Hepatocyte (in vitro differentiated cells): ENCODE measurements at regions not wholly inside any gene's neighbourhood (a gene's known extent, or its start where the extent isn't known, plus 50 kb on each side); places are given as distances from the start of the nearest gene placed in this dataset.

Experiments used
- DNase-seq: peaks from one replicate; pipeline ENCODE4 v3.0.0-alpha.2; 2016; ENCODE audit warnings: low spot score
- H2AFZ ChIP-seq: fragments of 200-600 bp; sonication (generic); 2 replicates; pipeline ENCODE4 v1.6.0; 2016; ENCODE audit warnings: antibody characterized with exemption, mild to moderate bottlenecking
- H3K27ac ChIP-seq: fragments of 200-600 bp; sonication (generic); 2 replicates; pipeline ENCODE4 v1.5.1; 2016; ENCODE audit warnings: mild to moderate bottlenecking
- H3K27me3 ChIP-seq: fragments of 200-600 bp; sonication (generic); 2 replicates; pipeline ENCODE4 v1.6.1; 2016
- H3K36me3 ChIP-seq: fragments of 200-600 bp; sonication (generic); replicated peaks from 2 replicates; pipeline ENCODE4 v1.5.1; 2016; ENCODE audit warnings: low read depth; ENCODE audit not compliant: insufficient read depth
- H3K4me1 ChIP-seq: fragments of 200-600 bp; sonication (generic); 2 replicates; pipeline ENCODE4 v1.5.1; 2016; ENCODE audit warnings: mild to moderate bottlenecking, moderate library complexity; ENCODE audit not compliant: insufficient read depth
- H3K4me2 ChIP-seq: fragments of 200-600 bp; sonication (generic); 2 replicates; pipeline ENCODE4 v1.6.0; 2016
- H3K4me3 ChIP-seq: fragments of 200-600 bp; sonication (generic); 2 replicates; pipeline ENCODE4 v1.5.1; 2016; ENCODE audit warnings: mild to moderate bottlenecking
- H3K79me2 ChIP-seq: fragments of 200-600 bp; sonication (generic); 2 replicates; pipeline ENCODE4 v1.6.0; 2017; ENCODE audit warnings: mild to moderate bottlenecking
- H3K9me2 ChIP-seq: fragments of 200-600 bp; sonication (generic); replicated peaks from 2 replicates; pipeline ENCODE4 v1.6.0; 2017; ENCODE audit warnings: mild to moderate bottlenecking; ENCODE audit not compliant: insufficient read depth
- H3K9me3 ChIP-seq: fragments of 200-600 bp; sonication (generic); 2 replicates; pipeline ENCODE4 v1.5.1; 2016; ENCODE audit warnings: low read depth, mild to moderate bottlenecking
- H4K20me1 ChIP-seq: fragments of 200-600 bp; sonication (generic); 2 replicates; pipeline ENCODE4 v1.6.0; 2016; ENCODE audit warnings: mild to moderate bottlenecking; ENCODE audit not compliant: insufficient read depth, poor library complexity, severe bottlenecking
- CTCF ChIP-seq: fragments of 200-600 bp; sonication (generic); IDR thresholded peaks from 2 replicates; pipeline ENCODE4 v1.5.1; 2016; ENCODE audit warnings: antibody characterized with exemption, mild to moderate bottlenecking; ENCODE audit not compliant: poor library complexity
- EZH2 ChIP-seq: fragments of 200-600 bp; sonication (generic); IDR thresholded peaks from 2 replicates; pipeline ENCODE4 v1.6.1; 2016; ENCODE audit warnings: antibody characterized with exemption, mild to moderate bottlenecking, borderline replicate concordance
- EZH2phosphoT487 ChIP-seq: fragments of 200-600 bp; sonication (generic); IDR thresholded peaks from one replicate; pipeline ENCODE4 v1.6.1; 2018; ENCODE audit warnings: antibody characterized with exemption, mild to moderate bottlenecking, low read depth, moderate library complexity; ENCODE audit not compliant: unreplicated experiment, severe bottlenecking
- WGBS: methylation state at CpG from one replicate; pipeline ENCODE4 v1.1.6; 2016; ENCODE audit warnings: low lambda C conversion rate; ENCODE audit errors: missing lambda C conversion rate; 5-methylcytosine and 5-hydroxymethylcytosine counted together

GRCh38 chr20:7022597-7022996 is 255.1 kb downstream of the BMP2 start:
- Histone ChIP-seq H2AFZ (no peak overlapping the region), H3K4me3 (no peak overlapping the region), H3K9me3 (no peaks in the 10 kb centered on the region), H3K36me3 (no peaks in the 10 kb centered on the region), H3K9me2 (no peaks in the 10 kb centered on the region), H3K27ac (no peak overlapping the region), H3K4me2 (no peak overlapping the region), H3K4me1 (no peaks in the 10 kb centered on the region), H4K20me1 (no peaks in the 10 kb centered on the region), H3K79me2 (no peaks in the 10 kb centered on the region), H3K27me3 (no peaks in the 10 kb centered on the region)
- WGBS: 57% methylated on average over 1 of the region's 1 CpG
- DNase-seq: no peak
- TF ChIP-seq EZH2phosphoT487: no peak
- TF ChIP-seq EZH2: no peak
- TF ChIP-seq CTCF: no peak

- H3K27me3 ChIP-seq: no peaks in the 10 kb centered on the region
- no peak overlapping the region for H3K4me2 ChIP-seq
- no peak overlapping the region for H3K4me3 ChIP-seq
- H3K9me3 ChIP-seq: no peaks in the 10 kb centered on the region
- H3K79me2 ChIP-seq: no peaks in the 10 kb centered on the region
- no peak overlapping the region for H2AFZ ChIP-seq
- H3K36me3 ChIP-seq: no peaks in the 10 kb centered on the region
- DNase-seq: no peak
- WGBS: 42% methylated on average over 4 of the region's 4 CpGs
- H3K27ac ChIP-seq: no peak overlapping the region
- no peaks in the 10 kb centered on the region for H3K9me2 ChIP-seq
- no peak for TF ChIP-seq EZH2phosphoT487
- TF ChIP-seq CTCF: no peak
- no peak for TF ChIP-seq EZH2
- no peaks in the 10 kb centered on the region for H3K4me1 ChIP-seq
- no peaks in the 10 kb centered on the region for H4K20me1 ChIP-seq
Observed at GRCh38 chr20:7025635-7026034, 258.1 kb downstream of the BMP2 start.

- H3K27ac ChIP-seq: no peak overlapping the region
- no peaks in the 10 kb centered on the region for H3K4me1 ChIP-seq
- WGBS: 94% methylated on average over 4 of the region's 4 CpGs
- no peak for DNase-seq
- no peaks in the 10 kb centered on the region for H3K9me3 ChIP-seq
- H3K9me2 ChIP-seq: no peaks in the 10 kb centered on the region
- H4K20me1 ChIP-seq: no peaks in the 10 kb centered on the region
- H3K36me3 ChIP-seq: no peaks in the 10 kb centered on the region
- H3K4me3 ChIP-seq: no peak overlapping the region
- no peaks in the 10 kb centered on the region for H3K27me3 ChIP-seq
- H3K4me2 ChIP-seq: no peak overlapping the region
- no peaks in the 10 kb centered on the region for H3K79me2 ChIP-seq
- no peak for TF ChIP-seq EZH2phosphoT487
- TF ChIP-seq CTCF: no peak
- TF ChIP-seq EZH2: no peak
- no peak overlapping the region for H2AFZ ChIP-seq
Observed at GRCh38 chr20:7029019-7029418, 261.5 kb downstream of the BMP2 start.

GRCh38 chr20:7031222-7031621 is 263.7 kb downstream of the BMP2 start:
- Histone ChIP-seq H3K4me2 (no peak overlapping the region), H4K20me1 (no peaks in the 10 kb centered on the region), H3K9me2 (no peaks in the 10 kb centered on the region), H3K4me3 (no peak overlapping the region), H3K4me1 (no peaks in the 10 kb centered on the region), H3K27me3 (no peaks in the 10 kb centered on the region), H3K79me2 (no peaks in the 10 kb centered on the region), H3K27ac (no peak overlapping the region), H3K36me3 (no peaks in the 10 kb centered on the region), H3K9me3 (no peaks in the 10 kb centered on the region), H2AFZ (no peak overlapping the region)
- 56% methylated on average over 1 of the region's 1 CpG for WGBS
- TF ChIP-seq EZH2phosphoT487: no peak
- TF ChIP-seq CTCF: peak; percentile 26
- no peak for DNase-seq
